Mesenchymal stem cell (in vitro differentiated cells and primary cell): ENCODE measurements at regions not wholly inside any gene's neighbourhood (a gene's known extent, or its start where the extent isn't known, plus 50 kb on each side); places are given as distances from the start of the nearest gene placed in this dataset.

Experiments used
- DNase-seq: peaks from one replicate; pipeline ENCODE4 v3.0.0-alpha.2; 2013
- H2AFZ ChIP-seq: one replicate; pipeline ENCODE4 v1.6.1; 2013; ENCODE audit warnings: low read depth, mild to moderate bottlenecking, control low read depth, inconsistent platforms, low read length, moderate library complexity
- H2AK5ac ChIP-seq: 2 replicates; pipeline ENCODE4 v1.6.1; 2013; ENCODE audit warnings: low read length, moderate library complexity, mild to moderate bottlenecking, inconsistent platforms; ENCODE audit not compliant: severe bottlenecking
- H2BK120ac ChIP-seq: one replicate; pipeline ENCODE4 v1.6.1; 2013; ENCODE audit warnings: low read depth, mild to moderate bottlenecking, inconsistent platforms, low read length, moderate library complexity
- H2BK12ac ChIP-seq, 2 experiments: one replicate each; pipeline ENCODE4 v1.6.1; 2013; ENCODE audit warnings: inconsistent platforms in 2 of 2, low read length in 2 of 2, mild to moderate bottlenecking in 2 of 2, moderate library complexity in 2 of 2, control low read depth in 1 of 2
- H2BK15ac ChIP-seq: one replicate; pipeline ENCODE4 v1.6.1; 2013; ENCODE audit warnings: mild to moderate bottlenecking, low read depth, inconsistent platforms; ENCODE audit not compliant: poor library complexity, severe bottlenecking
- H2BK5ac ChIP-seq: 2 replicates; pipeline ENCODE4 v1.6.1; 2013; ENCODE audit warnings: low read depth, mild to moderate bottlenecking, low read length, control low read depth, inconsistent platforms; ENCODE audit not compliant: poor library complexity, severe bottlenecking
- H3K14ac ChIP-seq, 2 experiments: one replicate each; pipeline ENCODE4 v1.6.1; 2013; ENCODE audit warnings: inconsistent platforms in 2 of 2, low read length in 2 of 2, control low read depth in 1 of 2, mild to moderate bottlenecking in 1 of 2, moderate library complexity in 1 of 2
- H3K18ac ChIP-seq, 2 experiments: one replicate each; pipeline ENCODE4 v1.6.1; 2013; ENCODE audit warnings: inconsistent platforms in 2 of 2, low read length in 2 of 2, control low read depth in 1 of 2, low read depth in 1 of 2, mild to moderate bottlenecking in 1 of 2
- H3K23ac ChIP-seq, 2 experiments: one replicate each; pipeline ENCODE4 v1.6.1; 2013; ENCODE audit warnings: inconsistent platforms in 2 of 2, low read length in 2 of 2, mild to moderate bottlenecking in 2 of 2, moderate library complexity in 2 of 2, control low read depth in 1 of 2
- H3K27ac ChIP-seq: 2 replicates; pipeline ENCODE4 v1.5.1; 2013; ENCODE audit warnings: mild to moderate bottlenecking, moderate library complexity, low read length, control low read depth, inconsistent platforms; ENCODE audit not compliant: poor library complexity, severe bottlenecking
- H3K27me3 ChIP-seq, 2 experiments: 2 replicates each; pipeline versions ENCODE4 v1.6.1 to v1.7.0; 2013; ENCODE audit warnings: low read length in 2 of 2, mild to moderate bottlenecking in 2 of 2, moderate library complexity in 2 of 2, control low read depth in 1 of 2, inconsistent platforms in 1 of 2; ENCODE audit not compliant: control insufficient read depth in 1 of 2, insufficient read depth in 1 of 2
- H3K36me3 ChIP-seq, 2 experiments: 2 replicates each; pipeline versions ENCODE4 v1.6.1 to v1.7.0; 2013; ENCODE audit warnings: low read length in 2 of 2, control low read depth in 1 of 2, inconsistent platforms in 1 of 2, low read depth in 1 of 2, mild to moderate bottlenecking in 1 of 2; ENCODE audit not compliant: insufficient read depth in 2 of 2, control insufficient read depth in 1 of 2
- H3K4ac ChIP-seq, 2 experiments: one replicate each; pipeline ENCODE4 v1.6.1; 2013; ENCODE audit warnings: inconsistent platforms in 2 of 2, low read length in 2 of 2, mild to moderate bottlenecking in 2 of 2, moderate library complexity in 2 of 2, control low read depth in 1 of 2, low read depth in 1 of 2
- H3K4me1 ChIP-seq: 2 replicates; pipeline ENCODE4 v1.6.1; 2013; ENCODE audit warnings: low read depth, low read length, control low read depth; ENCODE audit not compliant: control insufficient read depth, insufficient read depth
- H3K4me2 ChIP-seq: 2 replicates; pipeline ENCODE4 v1.6.1; 2013; ENCODE audit warnings: low read length, mild to moderate bottlenecking, inconsistent platforms; ENCODE audit not compliant: poor library complexity, severe bottlenecking
- H3K4me3 ChIP-seq, 2 experiments: 2 replicates each; pipeline versions ENCODE4 v1.5.1 to v1.7.0; 2013; ENCODE audit warnings: low read length in 2 of 2, mild to moderate bottlenecking in 2 of 2, control low read depth in 1 of 2, low read depth in 1 of 2; ENCODE audit not compliant: insufficient read depth in 1 of 2
- H3K79me1 ChIP-seq: replicated peaks from 2 replicates; pipeline ENCODE4 v1.6.1; 2013; ENCODE audit warnings: mild to moderate bottlenecking, control low read depth, low read length, inconsistent platforms; ENCODE audit not compliant: poor library complexity, severe bottlenecking
- H3K9ac ChIP-seq: 2 replicates; pipeline ENCODE4 v1.7.0; 2013; ENCODE audit warnings: mild to moderate bottlenecking, low read length, moderate library complexity
- H3K9me3 ChIP-seq: 2 replicates; pipeline ENCODE4 v1.7.0; 2013; ENCODE audit warnings: mild to moderate bottlenecking, low read length; ENCODE audit not compliant: control insufficient read depth
- H4K8ac ChIP-seq: one replicate; pipeline ENCODE4 v1.6.1; 2013; ENCODE audit warnings: inconsistent platforms, mild to moderate bottlenecking, low read length, moderate library complexity
- H4K91ac ChIP-seq: one replicate; pipeline ENCODE4 v1.6.1; 2013; ENCODE audit warnings: mild to moderate bottlenecking, low read length, inconsistent platforms
- WGBS: methylation state at CpG from one replicate; pipeline ENCODE4 v1.1.7; 2013; ENCODE audit warnings: mixed read lengths; 5-methylcytosine and 5-hydroxymethylcytosine counted together

DNA sequence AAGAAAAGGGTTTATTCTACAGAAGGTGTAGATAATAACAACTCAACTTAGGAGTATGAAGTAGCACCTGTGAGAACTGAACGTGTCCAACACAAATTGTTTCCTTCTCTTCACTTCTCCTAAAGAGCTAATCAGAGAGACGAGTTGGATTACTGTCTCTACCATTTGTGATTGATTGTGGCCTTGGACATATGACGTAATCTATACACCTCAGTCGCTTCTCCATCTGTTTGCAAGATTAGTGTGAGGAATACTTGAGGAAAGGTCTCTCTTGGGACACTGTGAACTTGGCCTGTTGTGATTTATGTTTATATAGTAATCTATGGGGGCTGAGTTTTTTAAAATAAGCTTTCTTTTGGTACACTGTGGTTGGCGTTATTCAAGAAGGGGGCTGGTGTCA is 182.0 kb downstream of the ZNF330 start:
- WGBS, result 85% methylated on average over 4 of the region's 5 CpGs
- Histone ChIP-seq H2AFZ (no peak overlapping the region), H4K8ac (no peak overlapping the region), H2AK5ac (no peak overlapping the region), H3K27ac (no peak overlapping the region), H3K4me3 (no peak overlapping the region), H3K79me1 (no peaks in the 10 kb centered on the region), H3K9ac (no peak overlapping the region), H2BK5ac (no peak overlapping the region), H3K27me3 (no peaks in the 10 kb centered on the region), H4K91ac (no peak overlapping the region), H3K14ac (no peak overlapping the region), H3K4me2 (no peak overlapping the region), H2BK120ac (no peak overlapping the region), H3K36me3 (no peaks in the 10 kb centered on the region), H2BK12ac (no peak overlapping the region), H3K23ac (no peak overlapping the region), H2BK15ac (no peak overlapping the region), H3K4me1 (no peaks in the 10 kb centered on the region), H3K4ac (no peak overlapping the region), H3K9me3 (no peaks in the 10 kb centered on the region), H3K18ac (no peak overlapping the region)
- DNase-seq, result no peak

DNA sequence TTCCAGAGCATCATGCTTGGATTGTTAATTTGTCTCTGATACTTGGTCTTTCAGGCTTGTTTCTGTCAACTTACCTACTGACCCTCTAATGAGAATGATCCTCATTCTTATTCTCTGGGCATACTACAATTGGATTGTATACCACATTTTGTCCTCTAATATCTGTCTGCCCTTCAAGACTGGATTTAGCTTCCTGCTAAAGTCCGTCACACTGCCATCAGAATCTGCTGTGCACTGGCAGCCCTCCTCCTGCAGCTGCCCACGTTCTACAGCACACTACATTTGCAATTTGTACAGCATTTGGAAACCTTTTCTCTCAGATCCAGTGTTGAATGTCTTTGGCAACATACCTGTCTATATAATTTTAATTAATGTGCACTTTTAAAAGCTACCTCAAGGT is 183.1 kb downstream of the ZNF330 start:
- no peak overlapping the region for H2AFZ ChIP-seq
- H2AK5ac ChIP-seq, result no peak overlapping the region

DNA sequence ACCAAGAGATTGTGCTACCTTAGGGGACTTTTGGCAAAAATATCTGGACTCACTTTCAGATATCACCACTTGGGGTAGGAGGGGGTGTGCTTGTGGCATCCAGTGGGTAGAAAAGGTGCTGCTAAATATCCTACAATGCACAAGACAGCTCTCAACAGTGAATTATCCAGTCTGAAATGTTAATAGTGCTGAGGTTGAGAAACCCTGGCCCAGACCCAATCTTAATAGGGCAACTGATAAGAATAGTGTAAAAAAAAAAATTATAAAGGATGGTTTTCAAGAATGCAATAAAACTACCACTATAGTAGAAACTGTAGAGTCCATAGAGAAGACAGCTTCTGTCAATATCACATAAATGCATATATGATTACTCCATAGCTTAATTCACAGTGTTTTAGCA is 185.5 kb downstream of the ZNF330 start:
- Histone ChIP-seq H3K27me3 (no peaks in the 10 kb centered on the region), H2BK15ac (no peak overlapping the region), H3K79me1 (no peaks in the 10 kb centered on the region), H3K18ac (no peak overlapping the region), H3K4ac (no peak overlapping the region), H4K91ac (no peak overlapping the region), H2BK120ac (no peak overlapping the region), H3K9ac (no peak overlapping the region), H3K4me2 (no peak overlapping the region), H2BK5ac (no peak overlapping the region), H2AFZ (no peak overlapping the region), H3K4me1 (no peaks in the 10 kb centered on the region), H3K27ac (no peak overlapping the region), H3K9me3 (no peaks in the 10 kb centered on the region), H2BK12ac (no peak overlapping the region), H3K4me3 (no peak overlapping the region), H2AK5ac (no peak overlapping the region), H3K23ac (no peak overlapping the region), H4K8ac (no peak overlapping the region), H3K36me3 (no peaks in the 10 kb centered on the region), H3K14ac (no peak overlapping the region)
- no peak for DNase-seq

More for the DNA sequence above, 183.1 kb downstream of the ZNF330 start:
- no peak overlapping the region for H3K23ac ChIP-seq
- no peaks in the 10 kb centered on the region for H3K9me3 ChIP-seq
- no peak overlapping the region for H4K91ac ChIP-seq
- DNase-seq, result no peak
- WGBS, result 73% methylated on average over 2 of the region's 2 CpGs
- no peaks in the 10 kb centered on the region for H3K27me3 ChIP-seq
- no peak overlapping the region for H2BK5ac ChIP-seq
- no peak overlapping the region for H3K4ac ChIP-seq
- H3K27ac ChIP-seq, result no peak overlapping the region
- H3K4me3 ChIP-seq, result no peak overlapping the region
- H3K4me1 ChIP-seq, result no peaks in the 10 kb centered on the region
- no peak overlapping the region for H3K9ac ChIP-seq
- H3K36me3 ChIP-seq, result no peaks in the 10 kb centered on the region
- H2BK120ac ChIP-seq, result no peak overlapping the region
- no peak overlapping the region for H4K8ac ChIP-seq
- no peak overlapping the region for H3K4me2 ChIP-seq
- no peak overlapping the region for H2BK12ac ChIP-seq
- no peak overlapping the region for H3K18ac ChIP-seq
- H2BK15ac ChIP-seq, result no peak overlapping the region
- H3K14ac ChIP-seq, result no peak overlapping the region
- no peaks in the 10 kb centered on the region for H3K79me1 ChIP-seq

DNA sequence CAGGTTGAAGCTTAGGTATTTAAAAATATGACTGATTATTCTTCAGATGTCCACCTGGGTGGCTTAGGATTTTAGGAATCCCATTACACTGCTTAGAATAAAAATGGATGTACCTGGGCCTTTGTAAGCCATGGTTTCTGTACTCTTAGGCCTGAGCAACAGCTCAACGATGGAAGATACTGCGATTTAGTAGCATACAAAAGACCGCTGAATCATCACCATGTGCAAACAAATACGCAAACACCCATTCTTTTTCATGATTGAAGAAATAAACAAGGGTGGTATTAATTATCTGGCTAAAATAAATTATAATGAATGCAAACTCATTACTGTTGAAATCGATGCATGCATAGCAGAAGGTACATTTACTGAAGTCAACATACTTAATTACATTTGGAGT is 188.9 kb downstream of the ZNF330 start:
- no peak overlapping the region for H2BK15ac ChIP-seq
- no peak overlapping the region for H2AFZ ChIP-seq
- H3K27ac ChIP-seq, result no peak overlapping the region
- no peaks in the 10 kb centered on the region for H3K4me1 ChIP-seq
- no peak overlapping the region for H2AK5ac ChIP-seq
- no peak overlapping the region for H3K9ac ChIP-seq
- no peaks in the 10 kb centered on the region for H3K27me3 ChIP-seq
- no peaks in the 10 kb centered on the region for H3K9me3 ChIP-seq
- 100% methylated on average over 2 of the region's 5 CpGs for whole genome bisulfite sequencing
- H3K18ac ChIP-seq, result no peak overlapping the region
- H2BK12ac ChIP-seq, result no peak overlapping the region
- H4K8ac ChIP-seq, result no peak overlapping the region
- H4K91ac ChIP-seq, result no peak overlapping the region
- H2BK5ac ChIP-seq, result no peak overlapping the region
- no peaks in the 10 kb centered on the region for H3K79me1 ChIP-seq
- H3K4me3 ChIP-seq, result no peak overlapping the region
- H3K14ac ChIP-seq, result no peak overlapping the region
- H3K36me3 ChIP-seq, result no peaks in the 10 kb centered on the region
- H3K4me2 ChIP-seq, result no peak overlapping the region
- H2BK120ac ChIP-seq, result no peak overlapping the region
- no peak overlapping the region for H3K23ac ChIP-seq
- no peak overlapping the region for H3K4ac ChIP-seq
- no peak for DNase-seq
